ENCODE measurements at regions not wholly inside any gene's neighbourhood (a gene's known extent, or its start where the extent isn't known, plus 50 kb on each side); places are given as distances from the start of the nearest gene placed in this dataset.

GRCh38 chr6:33875696-33876095, 71.9 kb upstream of the MLN start:
- Histone ChIP-seq H2BK20ac (ENCODE audit: low read depth, low read length, poor library complexity, severe bottlenecking) (no peak overlapping the region), H2BK120ac (ENCODE audit: low read depth, low read length, poor library complexity, severe bottlenecking) (no peak overlapping the region), H2BK15ac (ENCODE audit: low read depth, low read length) (no peak overlapping the region), H3K27ac (ENCODE audit: insufficient read length, low read depth, low read length) (no peak overlapping the region), H3K4me2 (ENCODE audit: insufficient read depth, insufficient read length, low read length) (no peak overlapping the region), H3K9me3 (ENCODE audit: control insufficient read depth, low read depth, low read length) (no peaks in the 10 kb centered on the region), H3K79me2 (ENCODE audit: insufficient read depth, low read length) (no peaks in the 10 kb centered on the region), H3K18ac (ENCODE audit: insufficient read length, low read depth, low read length) (no peak overlapping the region), H3T11ph (ENCODE audit: low read length) (no peak overlapping the region), H2AFZ (ENCODE audit: low read length) (no peak overlapping the region), H3K4me1 (ENCODE audit: insufficient read depth, low read length) (peaks cover 4% of the 10 kb centered on the region; the same call in 1 of the 2 replicates), H4K5ac (ENCODE audit: insufficient read length, low read depth, low read length) (no peak overlapping the region), H3K27me3 (ENCODE audit: insufficient read depth, low read length) (no peaks in the 10 kb centered on the region), H2AK5ac (ENCODE audit: insufficient read length, low read length) (no peak overlapping the region), H4K20me1 (ENCODE audit: control insufficient read depth, insufficient read depth, insufficient read length) (no peaks in the 10 kb centered on the region), H3K9ac (ENCODE audit: extremely low read depth, insufficient read length, low read length) (no peak overlapping the region), H4K91ac (ENCODE audit: insufficient read length, low read depth, low read length) (no peak overlapping the region), H3K4ac (ENCODE audit: low read depth, low read length) (no peak overlapping the region), H2BK5ac (ENCODE audit: insufficient read length, low read length) (no peak overlapping the region), H3K56ac (ENCODE audit: insufficient read length, low read depth, low read length) (no peak overlapping the region), H3K23ac (ENCODE audit: insufficient read length, low read depth, low read length) (no peak overlapping the region), H4K8ac (replicated peaks; ENCODE audit: insufficient read length, low read depth, low read length) (no peak overlapping the region), H2BK12ac (ENCODE audit: insufficient read length, low read depth, low read length) (no peak overlapping the region), H3K14ac (ENCODE audit: insufficient read depth, low read length) (no peak overlapping the region; the same call in 1 of the 2 replicates), H3K79me1 (ENCODE audit: insufficient read depth, low read depth, low read length, poor library complexity, severe bottlenecking) (no peaks in the 10 kb centered on the region), H3K23me2 (ENCODE audit: insufficient read length, low read depth, low read length, poor library complexity, severe bottlenecking) (no peaks in the 10 kb centered on the region)
- no peak overlapping the region for H3K4me3 Mint-ChIP-seq
- H3K4me1 Mint-ChIP-seq: peaks cover 29 to 43% of the 10 kb centered on the region in 2 experiments
- H3K36me3 Mint-ChIP-seq (ENCODE audit: insufficient read depth in 1 of 3, low read depth in 3 of 3): no peaks in the 10 kb centered on the region
- H3K27ac Mint-ChIP-seq: no peak overlapping the region
- DNase-seq: no peak
- no peak for TF ChIP-seq CTCF (conservative IDR thresholded peaks at IDR 0.05)
- no peaks in the 10 kb centered on the region; a peak in 2 of 5 replicates for H3K9me3 Mint-ChIP-seq
- WGBS (ENCODE audit: extremely low coverage, insufficient read length, low lambda C conversion rate): no CpG with 5 or more reads among the region's 5 CpGs
- H3K27me3 Mint-ChIP-seq (ENCODE audit: low read depth): peaks cover 23% of the 10 kb centered on the region

All from H9 (cell line).